SK-N-SH (cell line): ENCODE measurements at regions not wholly inside any gene's neighbourhood (a gene's known extent, or its start where the extent isn't known, plus 50 kb on each side); places are given as distances from the start of the nearest gene placed in this dataset.

Source experiments
- CTCF ChIA-PET: fragments of 300-600, 350-600 bp; formaldehyde crosslinking; extraction: SDS; loops from one replicate; lab custom pipeline; 2021; lab: Yijun Ruan, JAX
- POLR2A ChIA-PET: fragments of 350-600 bp; sonication (Branson Sonifier 250); formaldehyde crosslinking; extraction: SDS; loops from one replicate; lab custom pipeline; 2020; ENCODE audit warnings: antibody characterized with exemption, inconsistent platforms; lab: Yijun Ruan, JAX
- DNase-seq: peaks from one replicate; pipeline ENCODE4 v3.0.0; 2012
- H2AFZ ChIP-seq: fragments of 200-600 bp; sonication (generic); 2 replicates; pipeline ENCODE4 v1.8.1; 2016; ENCODE audit warnings: antibody characterized with exemption, mild to moderate bottlenecking, low read depth
- H3F3A ChIP-seq: fragments of 200-600 bp; sonication (generic); replicated peaks from 2 replicates; pipeline ENCODE3; 2016; ENCODE audit warnings: antibody characterized with exemption, mild to moderate bottlenecking; ENCODE audit not compliant: insufficient read depth
- H3K27ac ChIP-seq, 2 experiments: fragments of 200-500 bp in 1 of 2; fragments of 200-600 bp in 1 of 2; sonication (Bioruptor generic) in 1 of 2; sonication (generic), shearing (Covaris generic) in 1 of 2; 2 replicates each; pipeline versions ENCODE4 v1.5.1 to v1.6.1; 2014 to 2016; ENCODE audit warnings: low read depth in 2 of 2, inconsistent platforms in 1 of 2, low read length in 1 of 2, mild to moderate bottlenecking in 1 of 2, mixed read lengths in 1 of 2
- H3K27me3 ChIP-seq: fragments of 200-600 bp; sonication (generic), shearing (Covaris generic); 2 replicates; pipeline ENCODE4 v1.6.1; 2016; ENCODE audit warnings: mixed run types; ENCODE audit not compliant: insufficient read depth
- H3K36me3 ChIP-seq, 2 experiments: fragments of 200-500 bp in 1 of 2; fragments of 200-600 bp in 1 of 2; sonication (Bioruptor generic) in 1 of 2; sonication (generic) in 1 of 2; replicated peaks in 1 of 2; 2 replicates each; pipeline versions ENCODE3 to v1.5.1; 2014 to 2016; ENCODE audit warnings: low read length in 1 of 2, mild to moderate bottlenecking in 1 of 2; ENCODE audit not compliant: insufficient read depth in 2 of 2, control insufficient read depth in 1 of 2
- H3K4me1 ChIP-seq, 2 experiments: fragments of 200-500 bp in 1 of 2; fragments of 200-600 bp in 1 of 2; sonication (Bioruptor generic) in 1 of 2; sonication (generic), shearing (Covaris generic) in 1 of 2; 2 replicates each; pipeline versions ENCODE4 v1.5.1 to v1.6.1; 2014 to 2016; ENCODE audit warnings: low read depth in 1 of 2, low read length in 1 of 2, mixed run types in 1 of 2; ENCODE audit not compliant: insufficient read depth in 2 of 2, control insufficient read depth in 1 of 2
- H3K4me2 ChIP-seq: fragments of 200-600 bp; sonication (generic), shearing (Covaris generic); 2 replicates; pipeline ENCODE4 v1.6.1; 2017; ENCODE audit warnings: mixed run types
- H3K4me3 ChIP-seq, 2 experiments: fragments of 200-500 bp in 1 of 2; fragments of 200-600 bp in 1 of 2; sonication (Bioruptor generic) in 1 of 2; sonication (generic), shearing (Covaris generic) in 1 of 2; 2 replicates each; pipeline versions ENCODE4 v1.5.1 to v1.8.1; 2014 to 2016; ENCODE audit warnings: low read depth in 2 of 2, inconsistent platforms in 1 of 2, low read length in 1 of 2, mild to moderate bottlenecking in 1 of 2, mixed read lengths in 1 of 2, moderate library complexity in 1 of 2
- H3K79me2 ChIP-seq: fragments of 200-600 bp; sonication (generic); 2 replicates; pipeline ENCODE4 v1.8.1; 2017; ENCODE audit warnings: mild to moderate bottlenecking; ENCODE audit not compliant: insufficient read depth
- H3K9ac ChIP-seq: fragments of 200-600 bp; sonication (generic); 2 replicates; pipeline ENCODE4 v1.6.1; 2017; ENCODE audit warnings: mixed run types
- H3K9me2 ChIP-seq: fragments of 200-600 bp; sonication (generic); 2 replicates; pipeline ENCODE4 v1.6.1; 2017; ENCODE audit warnings: mixed run types
- H3K9me3 ChIP-seq: fragments of 200-600 bp; sonication (generic); 2 replicates; pipeline ENCODE4 v1.6.1; 2017; ENCODE audit warnings: mixed run types, mild to moderate bottlenecking, moderate library complexity
- H4K20me1 ChIP-seq: fragments of 200-600 bp; sonication (generic); 2 replicates; pipeline ENCODE4 v1.6.1; 2017; ENCODE audit warnings: mild to moderate bottlenecking, mixed run types; ENCODE audit not compliant: insufficient read depth
- FOSL2 ChIP-seq: IDR thresholded peaks from 2 replicates; pipeline ENCODE4 v1.4.0; 2012; ENCODE audit warnings: low read depth, mild to moderate bottlenecking, moderate library complexity, borderline replicate concordance
- FOXJ3 ChIP-seq: sonication (generic); formaldehyde crosslinking; IDR thresholded peaks from 2 replicates; pipeline ENCODE4 v1.5.1; 2020; ENCODE audit warnings: mild to moderate bottlenecking, missing genetic modification reagents
- RAD21 ChIP-seq: IDR thresholded peaks from 2 replicates; pipeline ENCODE4 v1.6.1; 2012; ENCODE audit warnings: mild to moderate bottlenecking, low read length
- RXRA ChIP-seq: IDR thresholded peaks from 2 replicates; pipeline ENCODE4 v1.4.0; 2012; ENCODE audit warnings: low read depth, mild to moderate bottlenecking, borderline replicate concordance
- WGBS: methylation state at CpG from one replicate; pipeline ENCODE4 v1.1.6; 2017; ENCODE audit warnings: low lambda C conversion rate; 5-methylcytosine and 5-hydroxymethylcytosine counted together
- TF ChIP-seq, protein P1 (sequence below): IDR thresholded peaks from 2 replicates; pipeline ENCODE4 v1.6.1; 2012; ENCODE audit warnings: mild to moderate bottlenecking, low read depth, low read length, moderate library complexity
- TF ChIP-seq, protein P2 (sequence below): fragments of 200-600 bp; sonication (generic); IDR thresholded peaks from 2 replicates; pipeline ENCODE4 v1.6.1; 2017; ENCODE audit warnings: antibody characterized with exemption, mild to moderate bottlenecking, moderate library complexity
- TF ChIP-seq, protein P3 (sequence below): IDR thresholded peaks from 2 replicates; pipeline ENCODE4; 2012
- TF ChIP-seq, protein P4 (sequence below): fragments of 150-350 bp; IDR thresholded peaks from 2 replicates; pipeline ENCODE4 v1.6.1; 2017; ENCODE audit warnings: antibody characterized with exemption, low read length, low read depth, borderline replicate concordance
- TF ChIP-seq, protein P5 (sequence below): IDR thresholded peaks from 2 replicates; pipeline ENCODE4 v1.4.0; 2012; ENCODE audit warnings: low read depth, borderline replicate concordance
- TF ChIP-seq, protein P6 (sequence below): fragments of 150-350 bp; IDR thresholded peaks from 2 replicates; pipeline ENCODE4 v1.6.1; 2016; ENCODE audit warnings: mild to moderate bottlenecking, low read depth, low read length

DNA sequence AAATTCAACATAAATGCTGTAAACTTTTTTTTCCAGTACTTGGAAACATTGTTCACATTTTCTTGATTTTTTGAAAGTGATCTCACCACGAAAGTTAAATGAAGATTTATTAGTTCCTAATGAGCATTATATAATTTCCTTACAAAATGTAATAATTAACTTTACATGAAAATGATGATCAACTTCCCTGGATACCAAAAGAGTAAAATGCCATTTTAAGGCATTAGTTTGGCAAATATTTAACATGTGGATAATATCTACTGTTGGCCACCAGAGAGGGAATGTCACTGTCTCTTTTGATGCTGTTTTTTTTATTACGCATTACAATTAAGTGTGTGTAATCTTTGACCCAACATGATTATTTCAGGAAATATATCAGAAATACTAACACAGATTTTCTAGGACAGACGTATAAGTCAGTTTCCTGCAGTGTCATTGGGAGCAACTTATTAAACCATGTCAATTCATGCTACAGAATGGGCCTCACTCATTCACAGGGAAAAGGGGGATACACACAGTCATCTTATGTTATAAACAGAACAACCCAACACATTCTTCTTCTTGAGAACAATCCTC is 903.9 kb upstream of the ADGRL2 start (continued):
- TF ChIP-seq, protein P1, sequence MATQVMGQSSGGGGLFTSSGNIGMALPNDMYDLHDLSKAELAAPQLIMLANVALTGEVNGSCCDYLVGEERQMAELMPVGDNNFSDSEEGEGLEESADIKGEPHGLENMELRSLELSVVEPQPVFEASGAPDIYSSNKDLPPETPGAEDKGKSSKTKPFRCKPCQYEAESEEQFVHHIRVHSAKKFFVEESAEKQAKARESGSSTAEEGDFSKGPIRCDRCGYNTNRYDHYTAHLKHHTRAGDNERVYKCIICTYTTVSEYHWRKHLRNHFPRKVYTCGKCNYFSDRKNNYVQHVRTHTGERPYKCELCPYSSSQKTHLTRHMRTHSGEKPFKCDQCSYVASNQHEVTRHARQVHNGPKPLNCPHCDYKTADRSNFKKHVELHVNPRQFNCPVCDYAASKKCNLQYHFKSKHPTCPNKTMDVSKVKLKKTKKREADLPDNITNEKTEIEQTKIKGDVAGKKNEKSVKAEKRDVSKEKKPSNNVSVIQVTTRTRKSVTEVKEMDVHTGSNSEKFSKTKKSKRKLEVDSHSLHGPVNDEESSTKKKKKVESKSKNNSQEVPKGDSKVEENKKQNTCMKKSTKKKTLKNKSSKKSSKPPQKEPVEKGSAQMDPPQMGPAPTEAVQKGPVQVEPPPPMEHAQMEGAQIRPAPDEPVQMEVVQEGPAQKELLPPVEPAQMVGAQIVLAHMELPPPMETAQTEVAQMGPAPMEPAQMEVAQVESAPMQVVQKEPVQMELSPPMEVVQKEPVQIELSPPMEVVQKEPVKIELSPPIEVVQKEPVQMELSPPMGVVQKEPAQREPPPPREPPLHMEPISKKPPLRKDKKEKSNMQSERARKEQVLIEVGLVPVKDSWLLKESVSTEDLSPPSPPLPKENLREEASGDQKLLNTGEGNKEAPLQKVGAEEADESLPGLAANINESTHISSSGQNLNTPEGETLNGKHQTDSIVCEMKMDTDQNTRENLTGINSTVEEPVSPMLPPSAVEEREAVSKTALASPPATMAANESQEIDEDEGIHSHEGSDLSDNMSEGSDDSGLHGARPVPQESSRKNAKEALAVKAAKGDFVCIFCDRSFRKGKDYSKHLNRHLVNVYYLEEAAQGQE: no peak
- TF ChIP-seq, protein P2, sequence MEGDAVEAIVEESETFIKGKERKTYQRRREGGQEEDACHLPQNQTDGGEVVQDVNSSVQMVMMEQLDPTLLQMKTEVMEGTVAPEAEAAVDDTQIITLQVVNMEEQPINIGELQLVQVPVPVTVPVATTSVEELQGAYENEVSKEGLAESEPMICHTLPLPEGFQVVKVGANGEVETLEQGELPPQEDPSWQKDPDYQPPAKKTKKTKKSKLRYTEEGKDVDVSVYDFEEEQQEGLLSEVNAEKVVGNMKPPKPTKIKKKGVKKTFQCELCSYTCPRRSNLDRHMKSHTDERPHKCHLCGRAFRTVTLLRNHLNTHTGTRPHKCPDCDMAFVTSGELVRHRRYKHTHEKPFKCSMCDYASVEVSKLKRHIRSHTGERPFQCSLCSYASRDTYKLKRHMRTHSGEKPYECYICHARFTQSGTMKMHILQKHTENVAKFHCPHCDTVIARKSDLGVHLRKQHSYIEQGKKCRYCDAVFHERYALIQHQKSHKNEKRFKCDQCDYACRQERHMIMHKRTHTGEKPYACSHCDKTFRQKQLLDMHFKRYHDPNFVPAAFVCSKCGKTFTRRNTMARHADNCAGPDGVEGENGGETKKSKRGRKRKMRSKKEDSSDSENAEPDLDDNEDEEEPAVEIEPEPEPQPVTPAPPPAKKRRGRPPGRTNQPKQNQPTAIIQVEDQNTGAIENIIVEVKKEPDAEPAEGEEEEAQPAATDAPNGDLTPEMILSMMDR: no peak
- TF ChIP-seq RXRA (no peak), FOXJ3 (CRISPR knock-in tag) (no peak)
- TF ChIP-seq, all 33 proteins: peak for 0

DNA sequence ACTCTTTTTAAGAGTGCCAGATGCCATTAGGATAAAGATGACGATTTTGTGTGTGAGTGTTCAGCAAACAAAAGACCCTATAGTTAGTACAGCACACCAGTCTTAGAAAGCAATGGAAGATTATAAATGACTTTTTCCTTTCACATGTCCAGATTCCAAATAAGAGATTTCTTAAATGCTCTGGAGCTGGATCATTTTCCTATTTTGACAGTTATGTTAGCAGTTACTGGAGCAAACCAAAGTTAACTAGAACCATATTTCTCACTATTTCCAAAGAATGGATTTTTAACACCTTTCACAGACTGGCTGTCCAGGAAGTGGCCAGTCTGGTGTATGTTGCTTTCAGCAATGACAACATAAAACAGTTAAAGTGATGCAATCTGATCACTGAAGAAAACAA is 905.8 kb upstream of the ADGRL2 start:
- Histone ChIP-seq H3K9me2 (no peaks in the 10 kb centered on the region), H3K27ac (no peak overlapping the region; a peak in 1 of 4 replicates), H3K36me3 (no peaks in the 10 kb centered on the region), H3F3A (no peaks in the 10 kb centered on the region), H2AFZ (no peak overlapping the region), H3K9me3 (no peaks in the 10 kb centered on the region), H3K4me2 (no peak overlapping the region), H3K79me2 (no peaks in the 10 kb centered on the region), H3K9ac (no peak overlapping the region), H3K4me1 (peaks cover 0 to 2% of the 10 kb centered on the region in 2 experiments; a peak in 2 of 4 replicates), H3K27me3 (no peaks in the 10 kb centered on the region), H3K4me3 (no peak overlapping the region), H4K20me1 (no peaks in the 10 kb centered on the region)
- DNase-seq: no peak
- WGBS: 61% methylated on average over 1 of the region's 1 CpG
- TF ChIP-seq, protein P3, sequence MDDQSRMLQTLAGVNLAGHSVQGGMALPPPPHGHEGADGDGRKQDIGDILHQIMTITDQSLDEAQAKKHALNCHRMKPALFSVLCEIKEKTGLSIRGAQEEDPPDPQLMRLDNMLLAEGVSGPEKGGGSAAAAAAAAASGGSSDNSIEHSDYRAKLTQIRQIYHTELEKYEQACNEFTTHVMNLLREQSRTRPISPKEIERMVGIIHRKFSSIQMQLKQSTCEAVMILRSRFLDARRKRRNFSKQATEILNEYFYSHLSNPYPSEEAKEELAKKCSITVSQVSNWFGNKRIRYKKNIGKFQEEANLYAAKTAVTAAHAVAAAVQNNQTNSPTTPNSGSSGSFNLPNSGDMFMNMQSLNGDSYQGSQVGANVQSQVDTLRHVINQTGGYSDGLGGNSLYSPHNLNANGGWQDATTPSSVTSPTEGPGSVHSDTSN: no peak
- TF ChIP-seq, protein P4, sequence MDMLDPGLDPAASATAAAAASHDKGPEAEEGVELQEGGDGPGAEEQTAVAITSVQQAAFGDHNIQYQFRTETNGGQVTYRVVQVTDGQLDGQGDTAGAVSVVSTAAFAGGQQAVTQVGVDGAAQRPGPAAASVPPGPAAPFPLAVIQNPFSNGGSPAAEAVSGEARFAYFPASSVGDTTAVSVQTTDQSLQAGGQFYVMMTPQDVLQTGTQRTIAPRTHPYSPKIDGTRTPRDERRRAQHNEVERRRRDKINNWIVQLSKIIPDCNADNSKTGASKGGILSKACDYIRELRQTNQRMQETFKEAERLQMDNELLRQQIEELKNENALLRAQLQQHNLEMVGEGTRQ: no peak
- TF ChIP-seq FOSL2 (no peak), RAD21 (no peak)
- TF ChIP-seq, protein P2: no peak
- TF ChIP-seq, protein P5, sequence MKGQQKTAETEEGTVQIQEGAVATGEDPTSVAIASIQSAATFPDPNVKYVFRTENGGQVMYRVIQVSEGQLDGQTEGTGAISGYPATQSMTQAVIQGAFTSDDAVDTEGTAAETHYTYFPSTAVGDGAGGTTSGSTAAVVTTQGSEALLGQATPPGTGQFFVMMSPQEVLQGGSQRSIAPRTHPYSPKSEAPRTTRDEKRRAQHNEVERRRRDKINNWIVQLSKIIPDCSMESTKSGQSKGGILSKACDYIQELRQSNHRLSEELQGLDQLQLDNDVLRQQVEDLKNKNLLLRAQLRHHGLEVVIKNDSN: no peak
- TF ChIP-seq, protein P1: no peak
- TF ChIP-seq, protein P6, sequence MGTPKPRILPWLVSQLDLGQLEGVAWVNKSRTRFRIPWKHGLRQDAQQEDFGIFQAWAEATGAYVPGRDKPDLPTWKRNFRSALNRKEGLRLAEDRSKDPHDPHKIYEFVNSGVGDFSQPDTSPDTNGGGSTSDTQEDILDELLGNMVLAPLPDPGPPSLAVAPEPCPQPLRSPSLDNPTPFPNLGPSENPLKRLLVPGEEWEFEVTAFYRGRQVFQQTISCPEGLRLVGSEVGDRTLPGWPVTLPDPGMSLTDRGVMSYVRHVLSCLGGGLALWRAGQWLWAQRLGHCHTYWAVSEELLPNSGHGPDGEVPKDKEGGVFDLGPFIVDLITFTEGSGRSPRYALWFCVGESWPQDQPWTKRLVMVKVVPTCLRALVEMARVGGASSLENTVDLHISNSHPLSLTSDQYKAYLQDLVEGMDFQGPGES: no peak
- ChIA-PET POLR2A (no interaction called here), CTCF (interaction anchor here (1.5 kb wide), 1 partner anchor 17 kb away, joined by 3 read pairs; no protein-coding TSS in a partner anchor)
